ENCODE measurements at regions not wholly inside any gene's neighbourhood (a gene's known extent, or its start where the extent isn't known, plus 50 kb on each side); places are given as distances from the start of the nearest gene placed in this dataset.

DNA sequence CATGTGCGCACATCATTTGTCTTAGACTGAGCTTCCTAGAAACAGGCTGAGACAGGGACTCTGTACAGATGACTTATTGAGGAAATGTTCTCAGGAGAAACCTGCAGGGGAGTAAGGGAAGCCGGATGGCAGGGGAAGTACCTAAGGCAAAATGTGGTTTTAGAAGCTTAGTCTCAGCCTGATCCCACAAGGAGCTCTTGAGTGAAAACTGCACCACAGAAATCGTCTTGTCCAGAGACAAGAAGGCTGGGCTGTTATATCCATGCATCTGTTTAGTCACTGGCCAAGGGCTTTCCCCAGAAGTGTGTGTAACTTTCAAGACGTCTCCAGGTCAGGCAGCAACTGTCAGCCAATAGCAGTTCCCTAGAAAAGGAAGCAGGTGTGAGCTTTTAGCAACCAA, 86.0 kb downstream of the FUNDC1 start:
- TF ChIP-seq CTCF (IDR thresholded peaks at IDR 0.05) (no peak), POLR2A (IDR thresholded peaks at IDR 0.05) (no peak)

All from body of pancreas (tissue), 4 donors.